NCI-H2227 (cell line): ENCODE measurements at regions not wholly inside any gene's neighbourhood (a gene's known extent, or its start where the extent isn't known, plus 50 kb on each side); places are given as distances from the start of the nearest gene placed in this dataset.

ENCODE experiments used
- DNase-seq: peaks from one replicate; lab custom pipeline; 2025; ENCODE audit not compliant: unreplicated experiment; lab: John Stamatoyannopoulos, UW

GRCh38 chr20:40244286-40244685 lies 444.8 kb downstream of the MAFB start:
- DNase-seq, result no peak

DNA sequence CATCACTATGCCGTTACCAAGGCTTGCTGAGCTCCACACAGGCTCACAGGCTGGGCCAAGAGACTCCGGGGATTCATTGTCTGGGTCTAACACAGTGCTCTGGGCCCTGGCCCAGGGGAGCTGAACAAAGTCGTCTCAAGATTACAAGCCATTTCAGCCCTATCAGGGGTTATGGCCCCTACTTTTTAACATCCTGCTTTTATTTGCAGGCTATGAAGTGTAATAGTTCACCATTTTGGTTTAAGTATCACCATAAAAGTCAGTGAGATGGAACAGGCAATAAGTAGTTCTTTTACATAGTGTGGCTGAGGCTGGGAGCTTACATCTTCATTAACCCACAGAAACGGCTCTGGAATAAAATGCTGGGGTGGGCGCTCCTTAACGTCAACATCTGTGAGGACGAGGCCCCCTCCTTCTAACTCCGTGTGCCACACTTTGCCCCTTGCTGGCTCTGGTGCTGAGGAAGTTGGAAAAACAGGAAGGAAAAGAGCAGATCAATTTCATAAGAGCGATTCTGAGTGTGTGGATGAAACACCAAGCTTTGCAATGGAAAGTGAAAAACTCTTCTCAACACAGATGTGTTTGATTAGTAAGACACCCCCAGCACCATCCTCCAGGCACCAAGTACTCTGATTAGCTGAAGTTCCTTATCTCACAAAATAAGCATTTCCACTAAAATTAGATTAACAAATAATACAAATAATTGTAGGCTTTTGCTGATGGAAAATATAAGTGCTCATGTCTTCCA lies 447.3 kb downstream of the MAFB start:
- no peak for DNase-seq

DNA sequence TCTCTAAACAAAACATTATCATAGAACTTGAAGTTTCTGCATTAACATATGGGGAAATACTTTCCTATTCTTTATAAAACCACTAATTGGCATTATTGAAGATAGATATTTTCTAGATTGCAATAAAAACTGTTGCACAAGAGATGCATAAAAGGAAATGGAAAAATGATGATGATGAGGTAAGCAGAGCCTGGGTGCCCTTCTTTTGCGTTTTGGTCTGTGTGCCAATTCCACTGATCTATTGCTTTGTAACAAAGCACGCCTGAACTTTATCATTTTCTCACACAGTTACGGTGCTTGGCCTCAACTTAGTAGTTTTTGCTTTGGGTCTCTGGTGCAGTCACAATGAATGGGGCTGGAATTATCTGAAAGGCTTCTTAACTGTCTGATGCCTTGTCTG lies 450.5 kb downstream of the MAFB start:
- no peak for DNase-seq

GRCh38 chr20:40234593-40234992 lies 454.4 kb downstream of the MAFB start:
- no peak for DNase-seq

DNA sequence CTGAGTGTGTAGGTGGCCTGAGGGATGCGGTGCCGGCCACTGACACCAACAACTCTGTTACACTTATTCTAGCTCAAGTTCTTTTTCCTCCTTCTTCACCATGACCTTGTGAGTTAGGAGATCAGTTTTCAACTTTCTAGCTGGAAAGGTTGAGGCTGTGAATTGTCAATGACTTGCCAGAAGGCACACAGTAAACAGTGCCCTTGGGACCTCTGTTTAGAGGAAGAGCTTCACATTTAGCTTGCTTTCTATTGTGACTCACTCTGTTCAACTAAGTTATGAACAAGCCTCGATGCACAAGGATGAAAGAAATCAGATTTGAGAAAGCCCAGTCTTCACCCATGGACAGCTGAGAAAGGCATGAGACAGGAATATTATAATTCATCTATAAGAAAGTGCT lies 455.6 kb downstream of the MAFB start:
- DNase-seq, result no peak

- DNase-seq, result no peak
These were observed 456.3 kb downstream of the MAFB start for GRCh38 chr20:40232756-40233155.

- no peak for DNase-seq
These were observed 456.8 kb downstream of the MAFB start for GRCh38 chr20:40232273-40232672.

- no peak for DNase-seq
These were observed 458.6 kb downstream of the MAFB start for GRCh38 chr20:40230486-40230885.

DNA sequence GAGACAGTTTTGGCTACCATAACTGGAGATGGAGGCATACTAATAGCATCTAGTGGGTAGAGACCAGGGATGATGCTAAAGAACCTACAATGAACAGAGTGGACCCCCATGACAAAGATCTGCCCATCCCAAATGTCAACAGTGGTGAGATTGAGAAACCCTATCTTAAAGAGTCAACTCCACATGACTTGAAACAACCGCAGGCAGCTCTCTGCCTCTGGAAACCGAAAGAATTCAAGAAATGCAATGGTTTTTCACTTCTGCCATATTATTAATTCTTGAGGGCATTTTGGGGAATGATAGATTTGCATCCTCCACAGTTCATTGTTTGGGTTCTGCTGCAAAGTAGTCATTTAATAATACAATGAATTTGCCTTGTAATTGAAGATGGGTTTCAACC lies 463.4 kb downstream of the MAFB start:
- DNase-seq, result no peak

DNA sequence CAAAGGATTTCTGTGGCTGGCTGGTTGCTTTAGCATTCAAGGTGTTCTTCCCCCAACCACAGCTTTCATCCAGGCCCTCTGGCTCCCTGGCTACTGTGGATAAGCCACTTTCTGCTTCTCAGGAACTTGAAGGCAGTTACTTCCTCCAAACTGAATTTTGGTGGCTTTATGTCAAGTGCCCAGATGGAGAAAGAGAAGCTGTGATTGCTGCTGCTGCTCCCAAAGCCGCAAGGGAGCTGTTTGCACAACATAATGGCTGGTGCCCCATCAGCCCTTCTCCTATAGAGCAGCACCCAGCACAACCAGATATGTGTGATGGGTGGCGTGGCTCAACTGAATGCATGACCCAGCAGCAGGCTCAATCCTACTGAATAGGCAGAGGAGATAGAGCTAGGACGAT lies 465.2 kb downstream of the MAFB start:
- DNase-seq, result no peak

DNA sequence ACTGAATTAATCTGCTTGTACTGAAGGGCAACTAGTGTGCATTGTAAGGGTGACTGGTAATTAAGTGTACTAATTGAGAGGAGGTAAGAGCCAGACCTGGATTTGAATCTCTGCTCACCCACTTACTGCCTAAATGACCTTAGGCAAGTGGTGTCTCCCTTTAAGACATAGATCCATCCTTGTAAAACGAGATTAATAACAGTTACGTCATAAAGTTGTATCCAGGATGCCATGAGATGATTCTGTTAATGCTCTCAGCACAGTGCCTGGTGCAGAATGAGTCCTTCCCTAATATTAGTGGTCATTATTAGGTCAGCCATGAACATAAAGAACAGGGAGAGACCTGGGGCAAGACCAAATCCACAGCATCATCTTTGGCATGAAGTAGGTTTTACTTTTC lies 470.1 kb downstream of the MAFB start:
- DNase-seq, result no peak

GRCh38 chr20:40218316-40218969 lies 470.6 kb downstream of the MAFB start:
- DNase-seq, result peak; percentile 20

DNA sequence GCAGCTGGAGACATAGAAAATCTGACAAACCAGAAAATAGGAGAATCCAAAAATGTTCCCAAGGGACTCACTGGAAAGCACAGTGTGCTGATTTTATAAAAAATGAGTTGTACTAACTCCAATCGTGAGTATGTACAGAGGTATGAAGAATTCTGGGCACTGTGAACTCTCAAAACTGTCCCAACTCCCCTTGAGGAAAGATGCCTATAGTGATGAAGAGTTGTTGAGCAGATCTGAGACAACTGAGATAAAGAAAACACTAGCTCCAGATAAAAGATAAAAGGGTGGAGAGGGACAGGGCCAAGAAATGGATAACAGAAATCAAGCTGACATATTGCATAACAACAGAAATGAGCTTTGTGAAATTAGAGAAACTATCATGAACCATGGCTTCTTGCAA lies 481.4 kb downstream of the MAFB start:
- DNase-seq, result no peak

GRCh38 chr20:40205971-40206370 lies 483.1 kb downstream of the MAFB start:
- DNase-seq, result no peak

DNA sequence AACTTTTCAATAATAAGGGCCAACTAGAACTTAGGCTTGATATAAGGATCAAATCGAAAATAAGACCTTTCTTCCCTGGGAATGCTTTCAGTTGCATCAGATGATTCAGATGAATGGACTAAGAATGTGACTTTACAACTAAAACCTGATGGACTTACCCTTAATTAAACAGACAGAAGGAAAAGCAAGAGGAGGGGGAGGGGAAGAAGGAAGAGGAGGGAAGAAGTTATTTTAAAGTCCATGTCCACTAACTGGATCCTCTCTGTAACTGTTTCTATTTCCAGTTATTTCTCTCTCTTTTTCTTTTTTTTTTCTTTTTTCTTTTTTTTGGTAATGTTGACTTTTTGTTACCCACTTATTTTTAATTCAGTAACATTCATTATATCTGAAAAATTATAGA lies 486.0 kb downstream of the MAFB start:
- DNase-seq, result no peak

DNA sequence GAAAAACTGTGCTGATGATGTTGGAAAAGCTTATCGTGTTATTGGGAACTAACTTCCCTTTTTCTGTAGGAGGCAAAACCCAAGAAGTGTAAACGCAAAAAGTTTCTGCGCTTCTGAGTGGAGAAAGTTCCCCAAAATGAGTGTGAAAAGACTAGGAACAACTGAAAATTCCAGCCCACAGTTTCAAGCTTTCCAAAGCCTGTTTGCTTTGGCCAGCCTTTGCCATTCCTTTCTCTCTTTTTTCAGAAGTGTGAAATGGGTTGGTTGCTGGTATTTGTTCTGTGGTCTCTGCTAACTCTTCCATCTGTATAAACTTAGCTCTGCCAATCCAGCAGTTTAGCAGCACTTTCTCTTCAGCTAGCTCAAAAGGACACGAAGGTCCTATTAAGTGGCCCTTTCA lies 491.3 kb downstream of the MAFB start:
- DNase-seq, result no peak

- DNase-seq, result no peak
These were observed 492.1 kb downstream of the MAFB start for GRCh38 chr20:40196846-40197436.

GRCh38 chr20:40195742-40196141 lies 493.3 kb downstream of the MAFB start:
- DNase-seq, result no peak

DNA sequence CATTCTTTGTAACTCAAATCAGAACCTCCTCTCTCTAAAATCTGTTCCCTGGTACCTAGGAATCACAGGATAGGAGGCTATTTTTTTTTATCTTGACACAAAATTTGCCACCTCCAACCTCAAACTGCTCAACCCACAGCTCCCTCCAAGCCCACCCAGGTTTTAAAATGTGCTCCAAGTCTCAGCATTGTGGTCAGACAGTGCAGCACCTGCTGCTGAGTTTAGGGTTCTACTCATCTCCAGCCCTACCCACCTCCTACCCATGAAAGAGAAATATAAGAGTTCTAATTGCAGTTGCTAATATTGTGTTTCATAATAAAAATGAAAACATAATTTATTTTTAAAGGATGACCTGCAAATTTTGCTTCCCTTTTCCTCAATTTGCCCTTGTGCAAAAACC lies 496.5 kb downstream of the MAFB start:
- no peak for DNase-seq

GRCh38 chr20:40192081-40192480 lies 497.0 kb downstream of the MAFB start:
- DNase-seq, result no peak

DNA sequence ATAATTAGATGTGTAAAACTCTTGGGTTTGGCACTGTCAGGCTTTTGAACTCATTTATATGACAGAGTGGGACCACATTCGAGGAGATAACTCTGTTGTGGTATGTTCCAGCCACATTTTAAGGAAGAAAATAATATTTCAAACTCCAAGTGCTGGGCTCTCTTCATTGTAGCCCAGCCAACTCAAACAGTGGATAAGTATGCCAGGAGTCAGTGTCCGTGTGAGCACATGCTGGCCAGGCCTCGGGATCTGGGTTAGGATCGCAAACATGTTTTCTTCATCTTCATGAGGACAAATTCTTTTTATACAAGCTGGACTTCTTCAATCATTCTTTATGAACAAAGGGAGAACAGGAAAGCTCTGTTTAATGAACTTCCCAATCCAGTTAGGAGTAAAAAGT lies 497.5 kb downstream of the MAFB start:
- DNase-seq, result no peak

DNA sequence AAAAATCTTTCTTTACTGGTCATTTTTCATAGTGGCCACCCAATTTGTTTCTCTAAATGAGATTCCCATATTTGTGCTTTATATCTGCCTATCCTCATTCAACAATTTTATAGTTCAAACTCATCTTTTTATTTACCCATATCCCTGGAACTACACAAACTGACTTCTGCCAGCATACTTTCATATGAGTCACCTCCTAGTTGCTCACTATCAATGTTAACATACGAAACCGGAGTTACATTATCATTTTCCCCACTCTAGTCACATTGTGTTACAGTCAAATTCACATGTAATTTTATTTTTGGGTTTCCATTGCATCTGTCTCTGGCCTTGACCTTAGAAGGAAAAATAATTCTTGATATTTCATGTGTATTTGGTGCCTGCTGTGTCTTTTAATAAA lies 499.4 kb downstream of the MAFB start:
- DNase-seq, result no peak

DNA sequence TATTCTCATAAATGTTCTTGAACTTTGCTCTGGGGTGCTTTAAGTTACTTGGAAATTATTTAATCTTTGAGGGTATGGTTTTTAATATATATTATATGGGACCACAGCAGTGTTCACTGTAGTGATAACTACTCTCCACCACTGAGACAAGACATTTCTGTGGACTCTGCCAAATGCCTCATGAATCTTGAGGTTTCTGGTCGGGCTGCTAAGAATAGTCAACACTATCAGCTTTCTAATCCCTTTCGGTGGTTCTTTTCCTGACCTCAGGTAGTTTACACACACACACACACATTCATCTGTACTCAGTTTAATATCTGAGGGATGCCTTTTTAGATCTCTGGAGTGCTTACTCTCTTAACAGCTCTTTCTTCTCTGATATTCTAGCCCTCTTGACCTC lies 500.7 kb downstream of the MAFB start:
- DNase-seq, result no peak
